C1 segment of cervical spinal cord (tissue), 14 donors: ENCODE measurements at regions not wholly inside any gene's neighbourhood (a gene's known extent, or its start where the extent isn't known, plus 50 kb on each side); places are given as distances from the start of the nearest gene placed in this dataset.
A peak's percentile ranks its signal among the peaks of the same experiment; 100 is the strongest.

ENCODE experiments used
- DNase-seq, 14 donors: peaks; one replicate each; lab custom pipeline; 2025; lab: John Stamatoyannopoulos, UW

- DNase-seq, result no peak
Observed at GRCh38 chr6:144576871-144577270, 291.7 kb downstream of the UTRN start.

DNA sequence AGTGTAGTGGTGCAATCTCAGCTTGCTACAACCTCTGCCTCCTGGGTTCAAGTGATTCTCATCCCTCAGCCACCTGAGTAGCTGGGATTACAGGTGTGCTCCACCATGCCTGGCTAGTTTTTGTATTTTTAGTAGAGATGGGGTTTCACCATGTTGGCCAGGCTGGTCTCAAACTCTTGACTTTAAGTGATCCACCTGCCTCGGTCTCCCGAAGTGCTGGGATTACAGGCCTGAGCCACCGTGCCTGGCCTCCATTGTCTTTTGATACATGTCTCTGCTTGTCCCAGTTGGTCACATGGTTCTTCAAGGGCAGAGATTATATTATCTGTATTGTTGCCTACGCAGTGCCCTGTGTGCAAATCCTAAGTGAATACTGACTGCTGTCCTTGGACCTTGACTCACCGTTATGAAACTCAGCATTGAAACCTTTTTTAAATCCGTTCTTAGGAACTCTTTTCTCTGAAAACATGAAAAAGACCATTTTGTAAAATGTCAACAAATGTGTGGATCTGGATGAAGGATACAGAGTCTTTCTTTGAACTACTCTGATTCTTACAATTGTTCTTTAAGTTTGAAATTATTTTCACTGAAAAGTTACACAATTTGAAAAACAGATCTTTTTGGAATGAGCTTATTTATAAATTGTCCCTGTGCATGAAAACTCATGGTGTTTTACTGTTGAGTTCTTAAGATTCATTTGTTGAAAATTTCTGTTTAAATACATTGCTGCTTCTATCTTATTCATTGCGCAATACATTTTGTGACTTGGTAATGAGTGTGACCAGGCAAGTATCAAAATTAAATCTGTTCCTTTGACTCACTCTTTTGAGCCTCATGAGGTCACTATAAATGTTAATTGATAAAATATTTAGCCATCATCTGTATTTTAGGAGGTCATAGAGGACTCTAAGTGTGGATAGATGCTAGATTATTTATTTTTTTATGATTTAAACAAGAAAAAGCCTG, 293.5 kb downstream of the UTRN start:
- no peak for DNase-seq

DNA sequence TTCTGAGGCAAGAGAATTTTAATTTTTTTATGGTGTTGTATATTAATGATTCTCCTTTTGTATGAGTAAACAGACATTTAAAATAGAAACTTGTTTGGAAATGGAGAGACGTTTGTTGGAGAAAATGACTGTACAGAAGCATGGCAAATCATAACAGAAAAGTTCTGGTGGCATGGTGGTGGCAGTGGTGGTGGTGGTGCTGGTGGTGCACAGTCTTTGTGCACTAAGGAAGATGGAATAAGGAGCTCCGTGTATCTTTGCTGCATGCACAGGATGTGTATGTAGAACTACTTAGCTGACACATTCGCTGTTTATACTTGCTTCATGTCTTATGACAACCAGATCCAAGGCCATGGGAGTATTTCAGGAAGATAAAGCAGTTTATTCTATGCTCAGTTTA, 294.9 kb downstream of the UTRN start:
- no peak for DNase-seq

DNA sequence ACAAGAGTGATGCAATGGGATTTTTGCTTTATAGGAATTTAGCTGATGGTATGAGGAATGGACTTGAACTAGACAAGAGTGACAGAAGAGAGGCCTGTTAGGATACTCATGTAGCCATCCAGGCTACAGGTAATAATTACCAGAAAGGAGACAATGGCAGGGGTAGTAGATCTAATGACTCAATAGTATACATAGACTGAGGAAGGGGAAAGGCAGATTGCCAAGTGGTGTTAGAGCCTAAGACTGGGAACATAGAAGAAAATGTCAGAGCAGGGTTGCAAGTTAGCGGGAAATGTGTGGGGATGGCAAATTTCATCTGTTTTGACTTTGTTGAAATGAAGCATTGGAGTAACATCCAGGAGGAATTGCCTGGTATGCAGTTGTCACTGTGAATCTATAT, 295.6 kb downstream of the UTRN start:
- no peak for DNase-seq

DNA sequence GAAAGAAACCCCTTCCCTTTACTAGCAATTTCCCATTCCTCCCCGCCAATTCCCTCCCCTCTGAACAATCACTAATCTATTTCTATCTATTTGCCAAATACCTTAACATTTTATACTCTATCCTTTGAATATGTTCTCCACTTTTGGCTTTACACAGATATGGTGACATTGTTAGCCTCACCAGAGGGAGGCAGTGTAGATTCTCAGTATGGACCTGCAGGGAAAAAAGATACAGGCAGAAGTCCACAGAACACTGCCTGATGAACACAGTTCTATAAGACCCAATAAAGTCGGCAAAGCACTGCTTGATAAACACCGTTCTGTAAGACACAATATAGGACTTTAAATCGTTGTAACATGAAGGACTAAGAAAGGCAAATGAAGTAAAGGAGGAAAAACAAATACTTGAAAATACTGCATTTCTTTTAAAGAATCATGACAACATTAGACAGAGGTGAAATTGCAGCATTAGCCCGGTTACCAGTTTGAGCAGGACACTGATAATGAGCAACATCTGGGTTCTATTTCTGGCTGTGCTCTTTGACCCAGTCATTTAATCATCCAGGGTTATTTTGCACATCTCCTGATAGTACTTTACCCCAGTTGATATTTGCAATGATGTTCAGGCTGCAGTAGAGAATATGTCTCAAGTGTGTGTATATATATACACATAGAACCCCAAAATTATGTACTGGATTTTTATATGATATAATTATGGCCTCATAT, 296.8 kb downstream of the UTRN start:
- DNase-seq, result no peak

- peak in 8 of 14 donors; percentile 2 to 31 (median 10) for DNase-seq
Observed at GRCh38 chr6:144582939-144583613, 297.9 kb downstream of the UTRN start.

DNA sequence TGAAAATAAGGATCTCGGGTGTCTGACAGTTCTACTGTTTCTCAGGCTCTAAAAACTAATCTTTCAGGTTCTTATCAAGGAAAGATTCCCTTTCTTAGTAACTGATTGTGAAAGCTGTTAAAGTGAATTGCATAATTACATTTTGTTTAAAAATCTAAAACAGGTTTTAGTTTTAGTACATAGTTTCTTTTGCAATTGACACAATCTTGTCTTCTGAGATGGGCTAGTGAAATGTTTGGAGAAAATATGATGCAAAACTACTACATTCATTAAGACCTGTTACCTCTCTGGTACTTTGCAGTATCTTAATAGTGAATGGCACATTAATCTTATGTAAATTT, 298.4 kb downstream of the UTRN start:
- no peak for DNase-seq

DNA sequence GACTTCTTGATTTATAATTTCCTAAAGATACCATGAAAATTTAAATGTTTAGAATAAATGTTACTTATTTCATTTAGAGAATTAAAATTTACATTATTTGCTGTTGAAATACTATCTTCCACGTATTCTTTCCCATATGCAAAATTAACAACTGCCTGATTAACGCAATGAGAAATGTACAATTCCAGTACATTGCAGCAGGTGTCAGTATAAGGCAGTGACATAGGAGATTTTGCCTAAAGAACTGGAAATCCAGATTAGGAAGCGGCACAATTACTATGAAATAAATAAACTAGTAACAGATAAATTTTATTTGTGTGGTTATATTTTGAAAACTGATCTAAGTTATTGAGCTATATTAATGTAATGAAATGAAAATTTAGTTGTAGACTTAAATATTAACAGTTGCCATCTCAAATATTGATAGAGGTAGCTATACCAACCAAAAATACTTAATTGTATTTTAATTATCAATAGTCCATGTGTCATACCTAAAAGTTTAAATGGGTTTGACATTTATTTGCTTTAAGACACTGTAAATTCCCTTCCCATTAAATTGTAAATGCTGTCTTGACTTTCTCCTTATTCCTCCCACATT, 300.2 kb downstream of the UTRN start:
- DNase-seq, result no peak

- DNase-seq, result no peak
Observed at GRCh38 chr6:144586986-144587385, 301.9 kb downstream of the UTRN start.

- DNase-seq, result no peak
Observed at GRCh38 chr6:144588697-144589325, 303.7 kb downstream of the UTRN start.

GRCh38 chr6:144590532-144590931, 305.4 kb downstream of the UTRN start:
- no peak for DNase-seq

DNA sequence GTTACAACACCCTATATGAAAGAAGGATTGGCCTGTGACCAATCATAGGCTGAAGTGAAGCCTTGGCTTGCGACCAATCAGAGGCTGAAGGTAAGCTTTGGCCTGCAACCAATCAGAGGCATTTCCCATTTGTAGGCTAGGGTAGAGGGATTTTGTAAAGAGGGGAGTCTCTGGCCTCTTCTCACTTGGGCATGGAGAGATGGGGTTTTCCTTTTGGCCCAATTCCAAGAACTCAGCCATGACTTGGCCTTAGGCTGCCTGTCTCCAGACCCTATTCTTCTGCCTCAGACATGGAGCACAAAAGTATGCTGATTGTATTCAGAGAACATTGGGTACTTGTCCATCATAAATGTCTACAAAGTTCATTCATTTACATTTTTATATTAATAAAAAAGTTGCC, 308.3 kb downstream of the UTRN start:
- DNase-seq, result no peak

- no peak for DNase-seq
Observed at GRCh38 chr6:144594585-144594984, 309.4 kb downstream of the UTRN start.

- no peak for DNase-seq
Observed at GRCh38 chr6:144595266-144595665, 310.1 kb downstream of the UTRN start.

- no peak for DNase-seq
Observed at GRCh38 chr6:144597511-144597910, 312.4 kb downstream of the UTRN start.

DNA sequence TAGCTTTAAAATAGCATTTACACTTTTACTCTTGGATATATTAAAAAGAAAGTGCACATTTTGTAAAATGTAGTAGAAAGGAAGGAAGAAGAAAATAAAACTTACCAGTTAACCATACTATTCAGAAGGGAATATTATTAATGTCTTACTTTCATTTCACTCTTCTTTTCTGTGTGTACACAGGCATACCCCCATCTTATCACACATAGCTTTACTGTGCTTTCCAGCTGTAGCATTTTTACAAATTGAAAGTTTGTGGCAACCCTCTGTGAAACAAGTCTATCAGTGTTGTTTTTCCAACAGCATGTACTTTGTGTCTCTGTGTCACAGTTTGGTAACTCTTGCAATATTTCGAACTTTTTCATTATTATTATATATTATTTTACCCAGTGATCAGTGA, 314.5 kb downstream of the UTRN start:
- DNase-seq, result no peak

DNA sequence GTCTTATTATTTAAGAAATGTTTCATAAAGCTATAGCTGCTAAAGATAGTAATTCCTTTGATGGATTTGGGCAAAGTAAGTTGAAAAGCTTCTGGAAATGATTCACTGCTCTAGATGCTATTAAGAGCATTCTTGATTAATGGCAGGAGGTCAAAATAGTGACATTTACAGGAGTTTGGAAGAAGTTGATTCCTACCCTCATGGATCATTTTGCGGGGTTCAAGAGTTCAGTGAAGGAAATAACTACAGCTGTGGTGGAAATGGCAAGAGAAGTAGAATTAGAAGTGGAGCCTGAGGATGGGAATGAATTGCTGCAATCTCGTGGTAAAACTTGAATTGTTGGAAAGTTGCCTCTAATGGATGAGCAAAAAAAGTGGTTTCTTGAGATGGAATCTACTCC, 316.1 kb downstream of the UTRN start:
- no peak for DNase-seq

- DNase-seq, result no peak
Observed at GRCh38 chr6:144602523-144603180, 317.5 kb downstream of the UTRN start.

GRCh38 chr6:144606083-144606482, 320.9 kb downstream of the UTRN start:
- no peak for DNase-seq

DNA sequence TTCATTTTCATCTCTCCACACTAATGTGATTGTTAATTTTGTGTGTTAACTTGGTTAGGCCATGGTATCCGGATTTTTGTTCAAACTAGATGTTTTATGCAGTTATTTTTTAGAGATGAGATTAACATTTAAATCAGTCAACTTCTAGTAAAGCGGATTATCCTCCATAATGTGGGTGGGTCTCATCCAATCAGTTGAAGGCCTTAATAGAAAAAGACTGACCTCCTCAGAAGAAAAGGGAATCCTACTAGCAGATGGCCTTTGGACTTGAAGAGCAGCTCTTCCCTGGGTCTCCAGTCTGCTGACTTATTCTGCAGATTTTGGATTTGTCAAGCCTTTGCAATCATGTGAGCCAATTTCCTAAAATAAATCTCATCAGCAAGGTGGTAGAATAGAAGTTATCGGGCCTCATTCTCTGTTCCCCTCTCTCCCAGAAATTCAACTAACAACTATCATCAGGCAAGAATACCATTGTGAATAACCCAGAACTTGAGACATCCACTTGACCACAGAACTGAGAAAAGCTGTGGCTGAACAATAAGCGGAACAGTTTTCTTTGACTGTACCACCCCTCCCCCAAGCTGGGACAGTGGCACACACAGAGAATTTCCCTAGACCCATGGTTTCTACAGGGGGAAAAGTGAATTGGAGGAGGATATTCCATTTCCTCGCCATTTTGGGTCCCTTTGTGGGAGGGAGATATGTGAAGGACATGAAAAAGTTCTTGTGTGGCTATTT, 323.0 kb downstream of the UTRN start:
- DNase-seq, result no peak
